Neural progenitor cell (in vitro differentiated cells): ENCODE measurements at regions not wholly inside any gene's neighbourhood (a gene's known extent, or its start where the extent isn't known, plus 50 kb on each side); places are given as distances from the start of the nearest gene placed in this dataset.

Experiments
- DNase-seq: peaks from one replicate; pipeline ENCODE4 v3.0.0-alpha.2; 2016; ENCODE audit warnings: low spot score
- H2AFZ ChIP-seq: fragments of 200-600 bp; sonication (generic); replicated peaks from 2 replicates; pipeline ENCODE4 v1.6.1; 2016; ENCODE audit warnings: antibody characterized with exemption
- H3F3A ChIP-seq: fragments of 200-600 bp; sonication (generic); 2 replicates; pipeline ENCODE4 v1.6.1; 2016; ENCODE audit warnings: antibody characterized with exemption, low read depth
- H3K27ac ChIP-seq: fragments of 200-600 bp; sonication (generic); 2 replicates; pipeline ENCODE4 v1.5.1; 2016; ENCODE audit warnings: mild to moderate bottlenecking
- H3K27me3 ChIP-seq: fragments of 200-600 bp; sonication (generic); 2 replicates; pipeline ENCODE4 v1.6.1; 2016; ENCODE audit warnings: mild to moderate bottlenecking, moderate library complexity
- H3K36me3 ChIP-seq: fragments of 200-600 bp; sonication (generic); 2 replicates; pipeline ENCODE4 v1.5.1; 2016
- H3K4me1 ChIP-seq: fragments of 200-600 bp; sonication (generic); 2 replicates; pipeline ENCODE4 v1.6.1; 2016; ENCODE audit warnings: mixed run types
- H3K4me2 ChIP-seq: fragments of 200-600 bp; sonication (generic); 2 replicates; pipeline ENCODE4 v1.6.1; 2016
- H3K4me3 ChIP-seq: fragments of 200-600 bp; sonication (generic); 2 replicates; pipeline ENCODE4 v1.5.1; 2016
- H3K79me2 ChIP-seq: fragments of 200-600 bp; sonication (generic); 2 replicates; pipeline ENCODE4 v1.6.1; 2016; ENCODE audit warnings: low read depth
- H3K9ac ChIP-seq: fragments of 200-600 bp; sonication (generic); 2 replicates; pipeline ENCODE4 v1.6.1; 2016
- H3K9me3 ChIP-seq: fragments of 200-600 bp; sonication (generic); 2 replicates; pipeline ENCODE4 v1.5.1; 2016; ENCODE audit warnings: low read depth
- H4K20me1 ChIP-seq: fragments of 200-600 bp; sonication (generic); 2 replicates; pipeline ENCODE4 v1.6.1; 2016; ENCODE audit warnings: low read depth
- H3K27ac Mint-ChIP-seq: 3 replicates; pipeline ENCODE4 v1.8.0; 2021; ENCODE audit warnings: mixed read lengths
- H3K27me3 Mint-ChIP-seq: 2 replicates; pipeline ENCODE4 v1.8.0; 2022; ENCODE audit warnings: low read depth, mild to moderate bottlenecking, inconsistent platforms, moderate library complexity, mixed read lengths; ENCODE audit not compliant: insufficient read depth
- H3K36me3 Mint-ChIP-seq: 3 replicates; pipeline ENCODE4 v1.8.0; 2021; ENCODE audit warnings: mixed read lengths
- H3K4me1 Mint-ChIP-seq: 3 replicates; pipeline ENCODE4 v1.8.0; 2021; ENCODE audit warnings: mixed read lengths
- H3K4me3 Mint-ChIP-seq: 3 replicates; pipeline ENCODE4 v1.8.0; 2021; ENCODE audit warnings: mild to moderate bottlenecking, moderate library complexity, mixed read lengths
- H3K9me3 Mint-ChIP-seq: 3 replicates; pipeline ENCODE4 v1.8.0; 2020; ENCODE audit warnings: mixed read lengths
- CTCF ChIP-seq: fragments of 200-600 bp; sonication (generic); IDR thresholded peaks from 2 replicates; pipeline ENCODE4 v1.5.1; 2017; ENCODE audit warnings: antibody characterized with exemption, mild to moderate bottlenecking
- EZH2 ChIP-seq: fragments of 200-600 bp; sonication (generic); IDR thresholded peaks from 2 replicates; pipeline ENCODE4 v1.6.1; 2017; ENCODE audit warnings: antibody characterized with exemption, mild to moderate bottlenecking, moderate library complexity
- EZH2phosphoT487 ChIP-seq: fragments of 200-600 bp; sonication (generic); IDR thresholded peaks from 2 replicates; pipeline ENCODE4 v1.6.1; 2017; ENCODE audit warnings: antibody characterized with exemption

- Histone ChIP-seq H3K36me3 (no peaks in the 10 kb centered on the region), H2AFZ (no peak overlapping the region), H4K20me1 (no peaks in the 10 kb centered on the region), H3K27ac (no peak overlapping the region), H3K9ac (no peak overlapping the region), H3K79me2 (no peaks in the 10 kb centered on the region), H3K9me3 (no peaks in the 10 kb centered on the region), H3K27me3 (no peaks in the 10 kb centered on the region), H3K4me1 (no peaks in the 10 kb centered on the region), H3K4me2 (no peak overlapping the region), H3K4me3 (no peak overlapping the region), H3F3A (no peaks in the 10 kb centered on the region)
- peaks cover 21% of the 10 kb centered on the region for H3K4me1 Mint-ChIP-seq
- H3K27ac Mint-ChIP-seq: peak overlapping the region; percentile 67
- no peaks in the 10 kb centered on the region for H3K36me3 Mint-ChIP-seq
- H3K27me3 Mint-ChIP-seq: no peaks in the 10 kb centered on the region
- peaks cover 11% of the 10 kb centered on the region for H3K9me3 Mint-ChIP-seq
- no peak overlapping the region for H3K4me3 Mint-ChIP-seq
- TF ChIP-seq CTCF (no peak), EZH2 (no peak), EZH2phosphoT487 (no peak)
- no peak for DNase-seq
Measured at GRCh38 chr13:44292545-44292944, 81.1 kb upstream of the SERP2 start.

- no peaks in the 10 kb centered on the region for H3K79me2 ChIP-seq
- Mint-ChIP-seq H3K27ac (no peak overlapping the region), H3K27me3 (no peaks in the 10 kb centered on the region), H3K36me3 (no peaks in the 10 kb centered on the region), H3K9me3 (peaks cover 11% of the 10 kb centered on the region), H3K4me3 (no peak overlapping the region), H3K4me1 (peaks cover 18% of the 10 kb centered on the region)
- no peaks in the 10 kb centered on the region for H3K4me1 ChIP-seq
- no peaks in the 10 kb centered on the region for H3K36me3 ChIP-seq
- H3K4me3 ChIP-seq: no peak overlapping the region
- no peak overlapping the region for H3K9ac ChIP-seq
- no peaks in the 10 kb centered on the region for H3K9me3 ChIP-seq
- H3K4me2 ChIP-seq: no peak overlapping the region
- no peaks in the 10 kb centered on the region for H3K27me3 ChIP-seq
- no peaks in the 10 kb centered on the region for H4K20me1 ChIP-seq
- no peak overlapping the region for H2AFZ ChIP-seq
- H3K27ac ChIP-seq: no peak overlapping the region
- no peaks in the 10 kb centered on the region for H3F3A ChIP-seq
- DNase-seq: no peak
- TF ChIP-seq EZH2: no peak
- TF ChIP-seq EZH2phosphoT487: no peak
- no peak for TF ChIP-seq CTCF
Measured at GRCh38 chr13:44293374-44293773, 80.2 kb upstream of the SERP2 start.

- Mint-ChIP-seq H3K9me3 (peaks cover 11% of the 10 kb centered on the region), H3K4me3 (no peak overlapping the region), H3K36me3 (no peaks in the 10 kb centered on the region), H3K4me1 (peaks cover 18% of the 10 kb centered on the region), H3K27ac (no peak overlapping the region), H3K27me3 (no peaks in the 10 kb centered on the region)
- Histone ChIP-seq H3K27me3 (no peaks in the 10 kb centered on the region), H3K4me2 (no peak overlapping the region), H3K4me1 (no peaks in the 10 kb centered on the region), H3K36me3 (no peaks in the 10 kb centered on the region), H3K79me2 (no peaks in the 10 kb centered on the region), H3K27ac (no peak overlapping the region), H4K20me1 (no peaks in the 10 kb centered on the region), H3K4me3 (no peak overlapping the region), H2AFZ (no peak overlapping the region), H3F3A (no peaks in the 10 kb centered on the region), H3K9ac (no peak overlapping the region), H3K9me3 (no peaks in the 10 kb centered on the region)
- no peak for DNase-seq
- no peak for TF ChIP-seq CTCF
- no peak for TF ChIP-seq EZH2phosphoT487
- TF ChIP-seq EZH2: no peak
Measured at GRCh38 chr13:44293908-44294735, 79.5 kb upstream of the SERP2 start.
